Glutamatergic neuron (in vitro differentiated cells): ENCODE measurements at regions not wholly inside any gene's neighbourhood (a gene's known extent, or its start where the extent isn't known, plus 50 kb on each side); places are given as distances from the start of the nearest gene placed in this dataset.

Experiments used
- DNase-seq: peaks from one replicate; pipeline ENCODE4 v3.0.0; 2022
- H3K27ac Mint-ChIP-seq: one replicate; pipeline ENCODE4 v1.8.0; 2020; ENCODE audit warnings: mild to moderate bottlenecking, mixed read lengths, inconsistent platforms; ENCODE audit not compliant: unreplicated experiment
- H3K27me3 Mint-ChIP-seq: one replicate; pipeline ENCODE4 v1.8.0; 2020; ENCODE audit warnings: mild to moderate bottlenecking, moderate library complexity, mixed read lengths, inconsistent platforms; ENCODE audit not compliant: unreplicated experiment
- H3K36me3 Mint-ChIP-seq: one replicate; pipeline ENCODE4 v1.8.0; 2020; ENCODE audit warnings: mild to moderate bottlenecking, mixed read lengths, inconsistent platforms; ENCODE audit not compliant: unreplicated experiment
- H3K4me1 Mint-ChIP-seq: one replicate; pipeline ENCODE4 v1.8.0; 2020; ENCODE audit warnings: mild to moderate bottlenecking, low read depth, mixed read lengths, inconsistent platforms; ENCODE audit not compliant: unreplicated experiment
- H3K4me3 Mint-ChIP-seq: one replicate; pipeline ENCODE4 v1.8.0; 2020; ENCODE audit warnings: mild to moderate bottlenecking, mixed read lengths, inconsistent platforms; ENCODE audit not compliant: unreplicated experiment
- H3K9me3 Mint-ChIP-seq: one replicate; pipeline ENCODE4 v1.8.0; 2020; ENCODE audit warnings: mild to moderate bottlenecking, moderate library complexity, mixed read lengths, inconsistent platforms; ENCODE audit not compliant: unreplicated experiment
- CTCF ChIP-seq: fragments of 200-600 bp; sonication (generic); IDR thresholded peaks from one replicate; pipeline ENCODE4 v1.5.0; 2021; ENCODE audit not compliant: partially characterized antibody, unreplicated experiment

DNA sequence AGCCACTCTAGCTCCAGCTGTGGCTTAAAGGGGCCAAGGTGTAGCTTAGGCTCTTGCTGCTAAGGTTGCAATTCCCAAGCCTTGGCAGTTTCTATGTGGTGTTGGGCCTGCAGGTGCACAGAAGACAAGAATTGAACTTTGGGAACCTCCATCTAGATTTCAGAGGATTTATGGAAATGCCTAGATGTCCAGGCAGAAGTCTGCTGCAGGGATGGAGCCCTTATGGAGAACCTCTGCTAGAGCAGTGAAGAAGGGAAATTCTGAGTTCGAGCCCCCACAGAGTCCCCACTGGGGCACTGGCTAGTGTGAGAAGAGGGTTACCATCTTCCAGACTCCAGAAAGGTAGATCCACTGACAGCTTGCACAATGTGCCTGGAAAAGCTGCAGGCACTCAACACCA lies 694.7 kb downstream of the SLC16A7 start:
- H3K4me1 Mint-ChIP-seq = no peaks in the 10 kb centered on the region
- H3K36me3 Mint-ChIP-seq = peaks cover 5% of the 10 kb centered on the region
- no peaks in the 10 kb centered on the region for H3K27me3 Mint-ChIP-seq
- no peak overlapping the region for H3K4me3 Mint-ChIP-seq
- TF ChIP-seq CTCF = no peak
- H3K9me3 Mint-ChIP-seq = peaks cover 6% of the 10 kb centered on the region
- no peak overlapping the region for H3K27ac Mint-ChIP-seq
- no peak for DNase-seq

DNA sequence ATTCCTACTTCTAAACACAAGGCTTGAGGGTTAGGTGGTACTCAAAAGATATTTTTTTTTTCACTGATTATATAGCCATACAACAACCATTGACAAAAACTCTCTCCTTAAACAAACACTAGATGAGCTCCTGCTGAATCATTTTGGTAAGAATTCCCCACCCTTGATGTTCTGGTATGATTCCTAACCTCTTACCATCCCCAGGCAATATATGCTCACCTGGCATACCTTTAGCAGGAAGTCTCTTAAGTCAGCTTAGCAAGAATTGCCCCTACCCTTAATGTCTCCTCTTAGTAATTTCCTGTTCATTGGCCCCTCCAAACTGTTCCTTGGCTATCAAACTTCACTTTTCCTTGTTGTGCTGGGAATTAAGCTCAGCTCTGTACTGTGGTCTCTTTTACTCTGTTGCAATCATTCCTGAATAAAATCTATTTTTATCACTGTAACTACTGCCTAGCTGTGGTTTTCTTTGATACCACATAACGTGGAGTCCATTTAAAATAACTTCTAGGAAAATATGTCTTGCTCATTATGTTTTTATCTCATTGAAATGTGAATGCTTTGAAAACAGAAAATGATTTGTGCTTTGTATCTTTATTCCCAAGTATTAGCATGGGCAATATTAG lies 712.6 kb downstream of the SLC16A7 start:
- Mint-ChIP-seq H3K4me1 (no peaks in the 10 kb centered on the region), H3K27ac (no peak overlapping the region), H3K36me3 (no peaks in the 10 kb centered on the region), H3K9me3 (no peaks in the 10 kb centered on the region), H3K27me3 (no peaks in the 10 kb centered on the region), H3K4me3 (no peak overlapping the region)
- no peak for TF ChIP-seq CTCF
- no peak for DNase-seq

DNA sequence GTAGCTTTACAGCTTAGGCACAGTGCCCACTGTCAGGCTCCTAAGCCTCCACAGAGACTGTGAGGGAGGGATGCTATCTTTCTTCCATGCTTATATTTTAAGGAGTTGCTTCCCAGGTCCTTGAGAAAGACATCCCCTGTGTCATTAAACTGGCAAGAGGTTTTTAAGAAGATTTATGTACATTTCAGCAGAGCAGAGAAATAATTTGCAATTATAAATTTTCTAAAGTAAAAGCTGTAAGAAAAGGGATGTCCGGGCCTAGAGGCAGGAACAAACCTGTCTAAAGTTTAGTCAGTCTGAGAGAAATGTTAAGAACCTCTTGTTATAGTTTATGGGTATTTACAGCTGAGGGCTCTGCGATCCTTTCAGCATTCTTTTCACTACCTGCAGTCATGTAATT lies 716.1 kb downstream of the SLC16A7 start:
- TF ChIP-seq CTCF = no peak
- H3K27ac Mint-ChIP-seq = no peak overlapping the region
- no peak overlapping the region for H3K4me3 Mint-ChIP-seq
- no peaks in the 10 kb centered on the region for H3K36me3 Mint-ChIP-seq
- no peaks in the 10 kb centered on the region for H3K4me1 Mint-ChIP-seq
- no peaks in the 10 kb centered on the region for H3K9me3 Mint-ChIP-seq
- DNase-seq = no peak
- no peaks in the 10 kb centered on the region for H3K27me3 Mint-ChIP-seq

DNA sequence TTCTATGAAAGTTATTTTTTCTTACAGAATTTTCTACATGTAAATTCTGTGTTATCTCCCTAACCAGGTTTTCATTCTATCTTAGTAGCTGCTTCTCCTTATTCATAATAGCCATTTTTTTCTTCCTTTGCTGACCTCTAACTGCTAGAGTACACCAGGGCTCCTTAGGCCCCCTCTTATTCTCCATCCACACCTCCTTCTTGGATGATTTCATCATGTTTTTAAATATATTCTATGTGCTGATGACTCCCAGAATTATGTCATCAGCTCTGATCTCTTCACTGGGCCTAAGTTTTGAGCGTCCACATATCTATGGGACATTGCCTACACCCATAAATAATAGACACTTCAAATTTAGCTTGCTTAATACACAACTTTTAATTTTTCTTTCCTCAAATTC lies 721.5 kb downstream of the SLC16A7 start:
- H3K27ac Mint-ChIP-seq = no peak overlapping the region
- no peak for TF ChIP-seq CTCF
- DNase-seq = no peak

GRCh38 chr12:60324746-60325145 lies 728.9 kb downstream of the SLC16A7 start:
- Mint-ChIP-seq H3K4me1 (no peaks in the 10 kb centered on the region), H3K9me3 (no peaks in the 10 kb centered on the region), H3K27me3 (no peaks in the 10 kb centered on the region), H3K36me3 (no peaks in the 10 kb centered on the region), H3K27ac (no peak overlapping the region), H3K4me3 (no peak overlapping the region)
- DNase-seq = no peak
- no peak for TF ChIP-seq CTCF

More for the DNA sequence above, 721.5 kb downstream of the SLC16A7 start:
- Mint-ChIP-seq H3K36me3 (no peaks in the 10 kb centered on the region), H3K27me3 (no peaks in the 10 kb centered on the region), H3K9me3 (no peaks in the 10 kb centered on the region), H3K4me3 (no peak overlapping the region), H3K4me1 (no peaks in the 10 kb centered on the region)
